ENCODE measurements at regions not wholly inside any gene's neighbourhood (a gene's known extent, or its start where the extent isn't known, plus 50 kb on each side); places are given as distances from the start of the nearest gene placed in this dataset.

- ChIA-PET POLR2A (no interaction called here), CTCF (no interaction called here)
These were observed 395.4 kb downstream of the EPHA4 start for GRCh38 chr2:221176667-221177066.

GRCh38 chr2:221178139-221178538, 394.0 kb downstream of the EPHA4 start:
- POLR2A ChIA-PET: no interaction called here
- CTCF ChIA-PET: no interaction called here

DNA sequence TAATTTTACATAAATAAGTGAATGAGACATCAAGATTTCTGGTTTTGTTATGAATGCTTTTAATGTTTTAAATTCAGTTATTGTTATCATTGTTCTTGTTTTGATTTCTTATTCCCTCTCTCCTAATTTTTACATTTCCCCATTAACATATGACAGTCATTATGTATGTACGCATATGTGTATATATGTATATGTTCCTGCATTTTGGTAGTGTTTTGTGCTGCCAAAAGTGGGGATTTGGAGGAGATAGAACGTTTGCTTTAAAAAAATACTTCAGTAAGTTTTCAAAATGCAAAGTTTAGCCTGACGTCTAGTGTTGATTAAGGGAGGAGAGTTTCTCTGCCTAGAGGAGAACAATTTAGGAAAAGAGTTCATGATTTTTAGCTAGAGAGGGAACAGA, 385.2 kb downstream of the EPHA4 start:
- ChIA-PET CTCF (no interaction called here), POLR2A (no interaction called here)

DNA sequence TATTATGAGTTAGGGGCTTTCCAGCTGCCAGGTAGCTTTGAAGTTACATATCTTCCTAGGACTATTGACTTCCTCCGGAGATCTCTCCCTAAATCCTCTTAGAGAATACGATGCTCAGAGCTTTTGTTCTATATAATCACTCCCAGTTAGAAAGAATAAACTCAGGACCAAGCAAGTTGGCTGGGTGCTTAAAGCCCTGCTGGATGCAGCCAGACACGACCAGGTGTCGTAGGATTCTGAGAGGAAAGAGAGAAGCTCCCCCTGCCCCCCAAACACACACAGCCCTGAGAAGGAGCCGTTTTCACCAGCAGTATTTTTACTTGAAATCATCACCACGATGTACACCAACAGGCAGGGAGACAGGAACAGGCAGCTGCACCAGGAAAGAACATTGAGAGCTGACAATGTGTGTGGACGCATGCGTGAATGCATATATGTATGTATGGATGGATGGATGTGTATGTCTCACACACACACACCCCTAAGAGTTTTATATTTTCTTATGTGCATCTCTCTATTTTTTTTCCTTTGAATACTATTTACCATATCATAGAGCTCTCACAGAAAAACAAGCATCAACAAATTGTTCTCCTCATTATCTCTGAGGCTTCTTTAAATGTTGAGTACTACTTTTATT, 382.6 kb downstream of the EPHA4 start:
- ChIA-PET CTCF (no interaction called here), POLR2A (no interaction called here)

DNA sequence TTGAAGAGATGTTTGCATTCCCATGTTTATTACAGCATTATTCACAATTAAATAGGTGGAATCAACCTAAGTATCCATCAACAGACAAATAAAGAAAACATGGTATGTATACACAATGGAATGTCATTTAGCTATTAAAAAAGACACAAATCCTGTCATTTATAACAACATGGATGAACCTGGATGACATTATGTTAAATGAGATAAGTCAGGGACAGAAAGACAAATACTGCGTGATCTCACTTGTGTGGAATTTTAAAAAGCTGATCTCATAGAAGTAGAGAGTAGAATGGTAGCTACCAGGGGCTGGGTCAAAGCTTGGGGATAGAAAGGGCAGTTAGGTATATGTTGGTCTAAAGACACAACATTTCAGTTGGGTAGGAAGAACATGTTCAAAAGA, 376.3 kb downstream of the EPHA4 start:
- ChIA-PET CTCF (no interaction called here), POLR2A (no interaction called here)

- POLR2A ChIA-PET: no interaction called here
- CTCF ChIA-PET: no interaction called here
These were observed 374.8 kb downstream of the EPHA4 start for GRCh38 chr2:221197225-221197856.

GRCh38 chr2:221198309-221198708, 373.8 kb downstream of the EPHA4 start:
- POLR2A ChIA-PET: no interaction called here
- CTCF ChIA-PET: no interaction called here

DNA sequence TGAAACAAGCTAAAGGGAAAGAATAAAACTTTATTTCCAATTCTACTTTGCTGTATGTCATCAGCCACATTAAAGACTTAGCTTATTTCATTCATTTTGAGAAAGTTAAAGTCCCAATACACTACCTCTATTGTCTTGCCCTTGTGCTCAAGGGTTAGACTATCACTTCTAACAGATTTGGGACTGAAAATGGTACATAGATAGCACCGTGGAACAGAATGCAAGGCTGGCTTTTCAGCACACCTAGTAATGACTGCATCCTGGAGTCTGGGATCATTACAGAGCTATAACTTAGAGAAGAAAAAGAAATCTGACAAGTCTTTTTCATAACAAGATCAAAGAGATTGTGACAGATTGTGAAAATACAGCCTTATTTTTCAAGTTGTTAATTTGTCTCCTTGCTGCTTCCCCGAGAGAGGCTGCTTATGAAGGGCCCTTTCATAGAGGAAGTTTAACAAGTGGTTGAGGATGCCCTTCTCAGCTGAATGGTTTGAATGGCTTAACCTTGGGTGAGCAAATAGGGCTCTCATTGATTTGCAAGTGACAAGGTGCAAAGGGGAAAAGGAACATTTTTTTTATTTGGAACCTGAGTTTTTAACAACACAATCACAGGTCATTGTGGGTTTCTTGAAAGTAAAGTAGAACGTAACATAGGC, 371.8 kb downstream of the EPHA4 start:
- CTCF ChIA-PET: interaction anchor here (0.7 kb wide), 1 partner anchor 373 kb away, joined by 5 read pairs; no protein-coding TSS in a partner anchor
- POLR2A ChIA-PET: interaction anchor here (0.7 kb wide), 1 partner anchor 1182 kb away, joined by 4 read pairs; no protein-coding TSS in a partner anchor

GRCh38 chr2:221202431-221202830, 369.7 kb downstream of the EPHA4 start:
- CTCF ChIA-PET: no interaction called here
- POLR2A ChIA-PET: no interaction called here

DNA sequence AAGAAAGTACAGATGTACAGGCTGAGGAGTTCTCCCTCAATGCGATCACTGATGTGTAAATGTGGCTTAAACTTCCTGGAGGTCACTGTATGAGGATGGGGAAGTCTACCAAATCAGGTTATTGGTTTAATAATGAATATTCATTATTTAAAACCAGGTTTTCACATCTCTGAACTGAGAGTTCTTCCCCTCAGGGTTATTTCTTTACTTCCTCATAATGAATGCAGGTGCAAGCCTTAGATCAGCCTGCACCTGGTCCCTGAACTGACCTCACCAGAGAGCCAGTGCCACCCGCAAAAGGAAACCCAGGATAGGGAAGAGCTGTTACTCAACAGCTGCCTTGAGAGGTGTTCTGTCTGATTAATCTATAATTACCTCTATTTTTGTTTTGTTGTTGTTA, 369.0 kb downstream of the EPHA4 start:
- ChIA-PET POLR2A (no interaction called here), CTCF (no interaction called here)

- POLR2A ChIA-PET: no interaction called here
- CTCF ChIA-PET: no interaction called here
These were observed 368.2 kb downstream of the EPHA4 start for GRCh38 chr2:221203856-221204255.

DNA sequence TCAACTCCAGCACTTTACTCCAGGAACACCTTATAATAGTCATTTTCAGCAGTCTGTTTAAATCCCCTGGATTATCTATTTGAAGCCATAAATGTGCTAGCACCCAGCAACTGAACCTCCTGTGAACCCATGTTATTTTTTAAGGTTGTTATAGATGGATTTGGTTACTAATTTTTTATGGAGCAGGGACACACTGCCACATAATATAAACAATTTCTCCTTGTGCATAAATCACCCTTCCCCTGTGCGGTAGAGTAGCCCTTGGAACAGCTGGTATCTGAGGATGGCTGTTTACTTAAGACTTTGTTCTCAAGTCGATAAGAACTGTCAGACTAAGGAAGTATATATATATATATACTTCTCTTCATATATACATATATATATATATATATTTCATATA, 367.4 kb downstream of the EPHA4 start:
- ChIA-PET POLR2A (no interaction called here), CTCF (no interaction called here)

DNA sequence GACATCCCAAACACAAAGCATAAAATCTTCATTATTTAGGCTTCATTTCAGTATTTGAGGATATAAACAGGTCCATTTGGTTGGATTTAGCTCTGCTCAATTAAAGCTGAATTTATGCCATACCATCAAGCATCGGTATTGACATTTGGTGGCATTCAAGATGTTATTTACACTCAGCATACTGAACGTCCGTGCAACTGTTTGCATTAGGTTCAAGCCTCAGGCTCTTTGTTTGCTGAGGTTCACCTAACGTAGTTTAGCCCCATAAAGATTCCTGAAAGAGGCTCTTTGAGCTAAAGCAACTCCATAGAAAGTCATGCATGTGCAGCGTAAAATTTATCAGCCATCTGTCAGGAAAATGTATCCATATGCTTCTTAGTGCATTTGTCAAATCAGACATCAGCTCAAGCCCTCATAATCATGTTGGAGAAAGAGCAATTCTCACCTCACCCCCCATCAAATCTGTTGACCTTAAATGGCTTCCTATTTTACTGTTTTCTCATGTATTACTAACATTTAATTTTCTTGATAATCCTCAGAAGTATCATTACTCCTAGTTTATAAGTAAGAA, 366.9 kb downstream of the EPHA4 start:
- CTCF ChIA-PET: no interaction called here
- POLR2A ChIA-PET: no interaction called here

GRCh38 chr2:221210686-221211085, 361.4 kb downstream of the EPHA4 start:
- CTCF ChIA-PET: no interaction called here
- POLR2A ChIA-PET: no interaction called here

- CTCF ChIA-PET: interaction anchor here (0.5 kb wide), 1 partner anchor 141 kb away, joined by 3 read pairs; no protein-coding TSS in a partner anchor
- POLR2A ChIA-PET: no interaction called here
These were observed 360.5 kb downstream of the EPHA4 start for GRCh38 chr2:221211653-221212052.

DNA sequence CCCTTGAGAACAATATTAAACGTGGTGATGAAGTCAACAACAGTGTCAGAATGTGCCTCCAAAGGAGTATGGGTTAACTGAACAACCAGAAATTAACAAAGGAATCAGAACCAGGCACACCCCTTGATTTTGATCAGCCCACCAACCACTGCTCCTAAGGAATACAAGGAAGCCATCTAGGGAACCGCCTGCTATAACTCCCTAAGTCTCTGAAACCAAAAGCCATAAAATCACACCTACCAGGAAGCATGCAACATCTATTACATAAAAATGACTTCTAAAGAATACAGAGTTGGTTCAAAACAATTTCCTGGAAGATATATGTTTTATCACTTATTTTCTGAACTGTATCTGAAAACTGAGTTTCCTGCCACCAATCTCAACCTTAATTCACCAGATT, 360.0 kb downstream of the EPHA4 start:
- ChIA-PET CTCF (no interaction called here), POLR2A (no interaction called here)

- ChIA-PET POLR2A (no interaction called here), CTCF (no interaction called here)
These were observed 356.6 kb downstream of the EPHA4 start for GRCh38 chr2:221215487-221215886.

DNA sequence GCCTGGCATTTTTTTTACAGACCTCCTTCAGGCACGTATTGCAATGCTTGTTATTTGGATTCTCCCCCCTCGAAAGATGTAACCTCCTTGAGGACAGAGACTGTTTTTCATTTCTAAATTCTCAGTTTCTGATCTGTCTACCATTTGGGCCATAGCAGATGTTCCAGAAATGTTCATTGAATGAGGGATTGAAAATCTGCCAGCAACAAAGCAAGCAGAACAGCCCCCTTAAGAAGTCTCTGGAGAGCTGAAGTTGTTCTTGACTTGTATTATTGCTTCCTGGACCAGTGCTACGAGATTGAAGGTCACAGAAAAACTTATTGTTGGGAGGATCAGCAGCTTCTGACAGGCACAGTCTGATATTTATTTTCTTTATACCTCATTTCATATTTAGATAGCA, 355.5 kb downstream of the EPHA4 start:
- ChIA-PET POLR2A (no interaction called here), CTCF (no interaction called here)

DNA sequence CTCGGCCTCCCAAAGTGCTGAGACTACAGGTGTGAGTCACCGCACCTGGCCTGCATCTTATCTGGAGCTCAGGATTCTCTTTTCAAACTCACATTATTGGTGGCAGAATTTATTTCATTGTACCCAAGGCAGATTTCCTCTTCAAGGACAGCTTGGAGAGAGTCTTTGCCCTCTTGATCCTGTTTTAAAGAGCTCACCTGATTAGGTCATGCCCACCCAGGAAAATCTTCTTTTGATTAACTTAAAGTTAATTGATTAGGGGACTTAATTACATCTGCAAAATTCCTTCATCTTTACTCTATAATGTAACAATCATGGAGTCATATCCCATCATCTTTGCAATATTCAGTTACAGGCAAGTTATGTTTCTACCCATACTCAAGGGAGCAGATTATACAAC, 346.4 kb downstream of the EPHA4 start:
- CTCF ChIA-PET: no interaction called here
- POLR2A ChIA-PET: no interaction called here

DNA sequence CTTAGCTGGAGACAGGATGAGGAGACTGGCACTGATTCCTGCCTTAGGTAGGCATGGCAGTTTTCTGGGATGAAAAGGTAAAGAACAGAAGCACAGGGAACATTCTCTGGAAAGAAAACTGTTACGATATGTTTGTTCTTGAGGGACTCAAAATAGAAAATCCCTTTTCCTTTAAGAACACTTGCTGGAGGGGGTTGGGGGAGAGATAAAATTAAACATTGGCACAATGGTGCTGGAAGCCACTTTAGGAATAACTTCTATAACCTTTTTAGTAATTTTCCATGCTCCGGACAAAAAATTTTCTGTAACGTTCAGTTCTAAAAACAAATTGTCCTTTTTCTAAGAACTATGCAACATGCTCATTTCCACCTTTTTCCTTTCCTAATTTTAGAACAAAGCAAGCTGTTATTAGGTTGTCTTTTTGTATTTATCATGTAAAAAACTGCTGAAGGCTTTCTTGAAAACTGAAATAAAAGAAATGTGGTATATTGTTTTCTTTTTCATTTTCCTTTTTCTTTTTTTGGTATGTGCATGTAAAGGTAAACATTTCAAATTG, 343.8 kb downstream of the EPHA4 start:
- ChIA-PET POLR2A (no interaction called here), CTCF (no interaction called here)

GRCh38 chr2:221229099-221229498, 343.0 kb downstream of the EPHA4 start:
- ChIA-PET POLR2A (no interaction called here), CTCF (no interaction called here)
